ENCODE measurements at regions not wholly inside any gene's neighbourhood (a gene's known extent, or its start where the extent isn't known, plus 50 kb on each side); places are given as distances from the start of the nearest gene placed in this dataset.

DNA sequence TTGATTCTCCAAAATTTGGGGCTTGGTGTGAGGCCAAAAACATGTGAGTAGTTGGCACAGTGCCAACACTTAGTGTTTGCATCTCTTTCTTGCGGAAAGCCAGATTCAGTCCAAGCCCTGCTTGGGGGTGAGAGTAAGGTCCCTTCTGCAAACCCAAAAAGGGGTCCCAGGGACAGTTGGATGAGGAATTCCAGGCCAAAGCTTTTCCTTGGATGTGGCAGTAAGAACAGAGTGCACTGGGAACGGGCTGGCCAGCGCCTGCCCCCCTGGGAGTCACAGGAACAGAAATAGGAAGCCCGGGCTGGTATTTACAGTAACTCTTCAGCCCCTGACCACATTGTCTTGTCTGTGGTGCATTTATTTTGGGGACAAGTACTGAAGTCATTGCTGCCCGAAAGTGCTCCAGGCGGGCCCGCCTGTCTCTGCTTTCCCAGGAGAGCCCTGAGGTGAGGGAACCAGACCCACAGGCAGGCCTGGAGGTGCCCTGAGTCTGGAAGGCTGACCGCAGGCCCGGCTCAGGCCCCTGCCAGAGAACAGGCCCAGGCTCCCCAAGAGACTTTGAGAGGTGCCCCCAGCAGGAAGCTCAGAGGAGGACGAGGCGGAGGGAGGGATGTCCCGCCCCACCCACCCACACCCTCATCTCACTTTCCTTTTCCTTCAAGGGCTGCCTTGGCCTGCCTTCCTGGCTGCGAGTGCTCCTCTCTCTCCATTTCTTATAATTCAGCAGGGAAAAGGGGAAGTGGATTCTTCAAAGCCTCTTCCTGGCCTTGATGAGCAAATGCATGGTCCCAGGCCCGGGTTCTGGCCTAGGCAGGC lies 218.4 kb downstream of the MAFB start:
- H3K27ac ChIP-seq (ENCODE audit: low read depth, low read length) = no peak overlapping the region
- H4K20me1 ChIP-seq (ENCODE audit: control insufficient read depth, insufficient read depth, low read depth, low read length) = no peaks in the 10 kb centered on the region
- H3K4me3 ChIP-seq (ENCODE audit: low read length) = no peak overlapping the region
- no peaks in the 10 kb centered on the region for H3K9me2 ChIP-seq (replicated peaks; ENCODE audit: control insufficient read depth, low read length)
- no peak overlapping the region for H3K4me2 ChIP-seq (ENCODE audit: low read length)
- H3K27me3 ChIP-seq (ENCODE audit: control insufficient read depth, low read length) = peaks cover 2% of the 10 kb centered on the region; the same call in 1 of the 2 replicates
- no peaks in the 10 kb centered on the region for H3K4me1 ChIP-seq (ENCODE audit: control insufficient read depth, low read length)
- no peak for TF ChIP-seq EZH2phosphoT487 (IDR thresholded peaks at IDR 0.05; ENCODE audit: borderline replicate concordance, low read length)
- no peak for TF ChIP-seq CTCF (IDR thresholded peaks at IDR 0.05; ENCODE audit: low read depth, low read length, poor library complexity, severe bottlenecking)
- H3K9me3 ChIP-seq (ENCODE audit: control insufficient read depth, insufficient read depth, low read length) = no peaks in the 10 kb centered on the region
- H3K36me3 ChIP-seq (ENCODE audit: control insufficient read depth, low read length) = no peaks in the 10 kb centered on the region
- no peaks in the 10 kb centered on the region for H3K79me2 ChIP-seq (ENCODE audit: control insufficient read depth, low read length)
- H3F3A ChIP-seq (ENCODE audit: control insufficient read depth, insufficient read depth) = no peaks in the 10 kb centered on the region

DNA sequence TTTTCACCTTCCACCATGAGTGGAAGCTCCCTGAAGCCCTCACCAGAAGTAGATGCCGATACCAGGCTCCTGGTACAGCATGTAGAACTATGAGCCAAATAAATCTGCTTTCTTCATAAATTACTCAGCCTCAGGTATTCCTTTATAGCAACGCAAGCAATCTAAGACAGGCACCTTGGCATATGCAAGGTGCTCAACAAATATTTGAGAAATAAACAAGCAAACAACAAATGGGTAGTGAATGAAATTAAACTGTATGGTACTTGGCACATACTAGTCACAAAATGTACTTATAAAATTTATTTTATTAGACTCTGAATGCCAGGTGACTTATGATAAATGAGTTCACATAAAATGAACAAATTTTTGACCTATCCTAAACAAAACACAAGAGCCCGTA lies 220.3 kb downstream of the MAFB start:
- Histone ChIP-seq H3K79me2 (ENCODE audit: control insufficient read depth, low read length) (no peaks in the 10 kb centered on the region), H3K36me3 (ENCODE audit: control insufficient read depth, low read length) (no peaks in the 10 kb centered on the region), H3K4me1 (ENCODE audit: control insufficient read depth, low read length) (no peaks in the 10 kb centered on the region), H3K9me3 (ENCODE audit: control insufficient read depth, insufficient read depth, low read length) (no peaks in the 10 kb centered on the region), H3F3A (ENCODE audit: control insufficient read depth, insufficient read depth) (no peaks in the 10 kb centered on the region), H3K9me2 (replicated peaks; ENCODE audit: control insufficient read depth, low read length) (no peaks in the 10 kb centered on the region), H3K27me3 (ENCODE audit: control insufficient read depth, low read length) (peaks cover 5% of the 10 kb centered on the region; the same call in 1 of the 2 replicates), H3K27ac (ENCODE audit: low read depth, low read length) (no peak overlapping the region), H4K20me1 (ENCODE audit: control insufficient read depth, insufficient read depth, low read depth, low read length) (no peaks in the 10 kb centered on the region), H3K4me3 (ENCODE audit: low read length) (no peak overlapping the region), H3K4me2 (ENCODE audit: low read length) (no peak overlapping the region)
- TF ChIP-seq CTCF (IDR thresholded peaks at IDR 0.05; ENCODE audit: low read depth, low read length, poor library complexity, severe bottlenecking) (no peak), EZH2phosphoT487 (IDR thresholded peaks at IDR 0.05; ENCODE audit: borderline replicate concordance, low read length) (no peak)

DNA sequence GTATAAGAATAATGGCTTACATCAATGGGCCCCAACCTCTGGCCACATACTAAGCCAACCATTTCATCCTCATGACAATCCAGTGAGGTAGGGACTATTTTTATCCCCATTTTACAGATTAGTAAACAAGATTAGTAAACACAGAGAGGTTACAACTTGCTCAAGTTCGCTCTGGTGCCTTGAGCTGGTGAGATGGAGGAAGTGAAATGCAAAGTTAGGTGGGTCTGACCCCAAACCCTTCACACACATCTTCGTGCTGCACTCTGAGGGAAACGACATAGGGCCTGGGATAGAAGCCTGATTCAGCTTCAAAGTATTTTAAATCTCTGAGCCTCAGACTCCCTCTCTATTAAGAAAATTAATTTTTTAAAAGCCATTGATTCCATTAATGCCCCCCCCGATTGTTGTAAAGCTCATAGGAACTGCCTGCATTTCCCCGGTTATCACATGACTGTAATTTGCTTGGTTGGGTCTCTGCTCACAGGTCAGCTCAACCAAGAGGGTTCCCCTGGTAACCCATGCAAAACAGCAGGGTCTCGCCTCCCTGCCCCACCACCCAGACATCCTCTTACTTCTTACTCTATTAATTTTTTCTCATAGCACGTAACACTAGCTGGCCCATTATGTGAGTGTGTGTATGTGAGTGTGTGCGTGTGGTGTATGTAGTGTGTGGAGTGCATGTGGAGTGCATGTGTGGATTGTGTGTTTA lies 221.2 kb downstream of the MAFB start:
- Histone ChIP-seq H3K27ac (ENCODE audit: low read depth, low read length) (no peak overlapping the region), H3K79me2 (ENCODE audit: control insufficient read depth, low read length) (no peaks in the 10 kb centered on the region), H3K4me2 (ENCODE audit: low read length) (no peak overlapping the region), H3K9me2 (replicated peaks; ENCODE audit: control insufficient read depth, low read length) (no peaks in the 10 kb centered on the region), H3K4me3 (ENCODE audit: low read length) (no peak overlapping the region), H3K9me3 (ENCODE audit: control insufficient read depth, insufficient read depth, low read length) (no peaks in the 10 kb centered on the region), H3F3A (ENCODE audit: control insufficient read depth, insufficient read depth) (no peaks in the 10 kb centered on the region), H3K36me3 (ENCODE audit: control insufficient read depth, low read length) (no peaks in the 10 kb centered on the region), H4K20me1 (ENCODE audit: control insufficient read depth, insufficient read depth, low read depth, low read length) (no peaks in the 10 kb centered on the region), H3K27me3 (ENCODE audit: control insufficient read depth, low read length) (peaks cover 3% of the 10 kb centered on the region; the same call in 1 of the 2 replicates), H3K4me1 (ENCODE audit: control insufficient read depth, low read length) (no peaks in the 10 kb centered on the region)
- TF ChIP-seq CTCF (IDR thresholded peaks at IDR 0.05; ENCODE audit: low read depth, low read length, poor library complexity, severe bottlenecking) = no peak
- no peak for TF ChIP-seq EZH2phosphoT487 (IDR thresholded peaks at IDR 0.05; ENCODE audit: borderline replicate concordance, low read length)

Measured in DOHH2 (cell line).